ENCODE measurements at regions not wholly inside any gene's neighbourhood (a gene's known extent, or its start where the extent isn't known, plus 50 kb on each side); places are given as distances from the start of the nearest gene placed in this dataset.

- DNase-seq (ENCODE audit: low read depth), result no peak
Observed at GRCh38 chr6:14783594-14783993, 462.3 kb upstream of the JARID2 start.

GRCh38 chr6:14784596-14785492, 461.0 kb upstream of the JARID2 start:
- DNase-seq (ENCODE audit: low read depth), result peak; percentile 73

GRCh38 chr6:14785493-14785790, 460.4 kb upstream of the JARID2 start:
- no peak for DNase-seq (ENCODE audit: low read depth)

GRCh38 chr6:14786008-14786407, 459.9 kb upstream of the JARID2 start:
- DNase-seq (ENCODE audit: low read depth), result no peak

- no peak for DNase-seq (ENCODE audit: low read depth)
Observed at GRCh38 chr6:14786455-14786854, 459.4 kb upstream of the JARID2 start.

- DNase-seq (ENCODE audit: low read depth), result no peak
Observed at GRCh38 chr6:14787250-14787649, 458.6 kb upstream of the JARID2 start.

GRCh38 chr6:14787677-14788076, 458.2 kb upstream of the JARID2 start:
- no peak for DNase-seq (ENCODE audit: low read depth)

- no peak for DNase-seq (ENCODE audit: low read depth)
Observed at GRCh38 chr6:14789996-14790395, 455.9 kb upstream of the JARID2 start.

- DNase-seq (ENCODE audit: low read depth), result no peak
Observed at GRCh38 chr6:14790976-14791375, 454.9 kb upstream of the JARID2 start.

- DNase-seq (ENCODE audit: low read depth), result peak; percentile 51
Observed at GRCh38 chr6:14791526-14791925, 454.3 kb upstream of the JARID2 start.

GRCh38 chr6:14792118-14792955, 453.5 kb upstream of the JARID2 start:
- DNase-seq (ENCODE audit: low read depth), result no peak

GRCh38 chr6:14795451-14795850, 450.4 kb upstream of the JARID2 start:
- no peak for DNase-seq (ENCODE audit: low read depth)

- DNase-seq (ENCODE audit: low read depth), result no peak
Observed at GRCh38 chr6:14796974-14797762, 448.7 kb upstream of the JARID2 start.

GRCh38 chr6:14797875-14798593, 447.8 kb upstream of the JARID2 start:
- peak; percentile 66 for DNase-seq (ENCODE audit: low read depth)

GRCh38 chr6:14798594-14798982, 447.3 kb upstream of the JARID2 start:
- no peak for DNase-seq (ENCODE audit: low read depth)

GRCh38 chr6:14798996-14799588, 446.8 kb upstream of the JARID2 start:
- DNase-seq (ENCODE audit: low read depth), result no peak

GRCh38 chr6:14799928-14800327, 445.9 kb upstream of the JARID2 start:
- peak; percentile 90 for DNase-seq (ENCODE audit: low read depth)

GRCh38 chr6:14802514-14803160, 443.2 kb upstream of the JARID2 start:
- no peak for DNase-seq (ENCODE audit: low read depth)

GRCh38 chr6:14804001-14804784, 441.7 kb upstream of the JARID2 start:
- peak; percentile 60 for DNase-seq (ENCODE audit: low read depth)

GRCh38 chr6:14804785-14805210, 441.1 kb upstream of the JARID2 start:
- DNase-seq (ENCODE audit: low read depth), result peak; percentile 97
